Stimulated activated CD8-positive, alpha-beta memory T cell treated with anti-CD3 and anti-CD28 coated beads, Interleukin-12 subunit alpha, Interleukin-12 subunit beta, amount 100 ng/mL, for 1 hour (primary cell): ENCODE measurements at regions not wholly inside any gene's neighbourhood (a gene's known extent, or its start where the extent isn't known, plus 50 kb on each side); places are given as distances from the start of the nearest gene placed in this dataset.

Source experiments
- DNase-seq: peaks from one replicate; pipeline ENCODE4 v3.0.0-alpha.2; 2020; ENCODE audit warnings: low read depth

GRCh38 chr1:55712148-55712547, 497.0 kb upstream of the USP24 start:
- DNase-seq = no peak

- DNase-seq = no peak
Measured at GRCh38 chr1:55708781-55709180, 493.6 kb upstream of the USP24 start.

GRCh38 chr1:55707846-55708245, 492.7 kb upstream of the USP24 start:
- DNase-seq = no peak

- DNase-seq = no peak
Measured at GRCh38 chr1:55707196-55707595, 492.0 kb upstream of the USP24 start.

GRCh38 chr1:55706397-55706796, 491.2 kb upstream of the USP24 start:
- DNase-seq = no peak

- DNase-seq = no peak
Measured at GRCh38 chr1:55703726-55704363, 488.7 kb upstream of the USP24 start.

- DNase-seq = no peak
Measured at GRCh38 chr1:55702064-55702463, 486.9 kb upstream of the USP24 start.

GRCh38 chr1:55700359-55701130, 485.4 kb upstream of the USP24 start:
- no peak for DNase-seq

- DNase-seq = no peak
Measured at GRCh38 chr1:55699228-55699627, 484.1 kb upstream of the USP24 start.

- no peak for DNase-seq
Measured at GRCh38 chr1:55697997-55698535, 482.9 kb upstream of the USP24 start.

GRCh38 chr1:55696891-55697290, 481.7 kb upstream of the USP24 start:
- no peak for DNase-seq

GRCh38 chr1:55696181-55696754, 481.1 kb upstream of the USP24 start:
- DNase-seq = no peak

- no peak for DNase-seq
Measured at GRCh38 chr1:55695552-55695951, 480.4 kb upstream of the USP24 start.

- no peak for DNase-seq
Measured at GRCh38 chr1:55695151-55695550, 480.0 kb upstream of the USP24 start.

- DNase-seq = no peak
Measured at GRCh38 chr1:55694310-55694801, 479.2 kb upstream of the USP24 start.

GRCh38 chr1:55692726-55693125, 477.6 kb upstream of the USP24 start:
- DNase-seq = no peak

- no peak for DNase-seq
Measured at GRCh38 chr1:55690366-55690765, 475.2 kb upstream of the USP24 start.

GRCh38 chr1:55689800-55690199, 474.6 kb upstream of the USP24 start:
- no peak for DNase-seq

- no peak for DNase-seq
Measured at GRCh38 chr1:55685560-55685959, 470.4 kb upstream of the USP24 start.

GRCh38 chr1:55684131-55684650, 469.0 kb upstream of the USP24 start:
- DNase-seq = no peak

GRCh38 chr1:55682198-55682597, 467.0 kb upstream of the USP24 start:
- no peak for DNase-seq

GRCh38 chr1:55679971-55680370, 464.8 kb upstream of the USP24 start:
- DNase-seq = no peak

- DNase-seq = no peak
Measured at GRCh38 chr1:55673416-55673815, 458.3 kb upstream of the USP24 start.
